C4-2B (cell line): ENCODE measurements at regions not wholly inside any gene's neighbourhood (a gene's known extent, or its start where the extent isn't known, plus 50 kb on each side); places are given as distances from the start of the nearest gene placed in this dataset.

Experiments
- ZFX ChIP-seq: fragments of 450-650 bp; IDR thresholded peaks from 2 replicates; pipeline ENCODE4 v1.6.1; 2017
- TF ChIP-seq, protein P1 (sequence below): fragments of 450-650 bp; conservative IDR thresholded peaks from 2 replicates; pipeline ENCODE4 v1.5.1; 2017; ENCODE audit warnings: mild to moderate bottlenecking

DNA sequence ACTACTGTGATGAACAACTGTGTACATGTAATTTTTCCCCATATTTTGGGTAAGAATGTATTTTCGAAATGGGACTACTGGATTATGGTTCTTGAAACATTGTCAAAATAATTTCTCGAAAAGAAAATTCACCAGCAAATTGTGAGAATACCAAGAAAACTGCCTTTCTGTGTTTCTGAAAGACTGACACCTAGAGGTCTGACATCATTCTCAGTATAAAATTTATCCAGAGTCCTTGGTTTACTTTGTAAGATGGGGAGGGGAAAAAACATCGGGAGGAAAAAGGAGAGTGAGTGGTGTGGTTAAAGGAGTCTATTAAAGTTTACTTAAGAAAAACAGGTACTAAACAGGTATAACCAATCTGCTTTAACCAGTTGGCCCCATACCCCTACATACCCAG lies 149.2 kb downstream of the CEP120 start:
- TF ChIP-seq, protein P1, sequence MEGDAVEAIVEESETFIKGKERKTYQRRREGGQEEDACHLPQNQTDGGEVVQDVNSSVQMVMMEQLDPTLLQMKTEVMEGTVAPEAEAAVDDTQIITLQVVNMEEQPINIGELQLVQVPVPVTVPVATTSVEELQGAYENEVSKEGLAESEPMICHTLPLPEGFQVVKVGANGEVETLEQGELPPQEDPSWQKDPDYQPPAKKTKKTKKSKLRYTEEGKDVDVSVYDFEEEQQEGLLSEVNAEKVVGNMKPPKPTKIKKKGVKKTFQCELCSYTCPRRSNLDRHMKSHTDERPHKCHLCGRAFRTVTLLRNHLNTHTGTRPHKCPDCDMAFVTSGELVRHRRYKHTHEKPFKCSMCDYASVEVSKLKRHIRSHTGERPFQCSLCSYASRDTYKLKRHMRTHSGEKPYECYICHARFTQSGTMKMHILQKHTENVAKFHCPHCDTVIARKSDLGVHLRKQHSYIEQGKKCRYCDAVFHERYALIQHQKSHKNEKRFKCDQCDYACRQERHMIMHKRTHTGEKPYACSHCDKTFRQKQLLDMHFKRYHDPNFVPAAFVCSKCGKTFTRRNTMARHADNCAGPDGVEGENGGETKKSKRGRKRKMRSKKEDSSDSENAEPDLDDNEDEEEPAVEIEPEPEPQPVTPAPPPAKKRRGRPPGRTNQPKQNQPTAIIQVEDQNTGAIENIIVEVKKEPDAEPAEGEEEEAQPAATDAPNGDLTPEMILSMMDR: peak; percentile 38
- no peak for TF ChIP-seq ZFX
